ENCODE measurements at regions not wholly inside any gene's neighbourhood (a gene's known extent, or its start where the extent isn't known, plus 50 kb on each side); places are given as distances from the start of the nearest gene placed in this dataset.

GRCh38 chr4:133068083-133068482, 81.0 kb upstream of the PCDH10 start:
- Histone ChIP-seq H3K4me2 (no peak overlapping the region), H3K9me2 (replicated peaks; ENCODE audit: insufficient read depth) (no peaks in the 10 kb centered on the region), H3K9me3 (ENCODE audit: low read depth) (no peaks in the 10 kb centered on the region), H2AFZ (no peak overlapping the region), H3K4me3 (no peak overlapping the region), H3K4me1 (ENCODE audit: insufficient read depth) (no peaks in the 10 kb centered on the region), H3K36me3 (replicated peaks; ENCODE audit: insufficient read depth, low read depth) (no peaks in the 10 kb centered on the region), H3K79me2 (no peaks in the 10 kb centered on the region), H4K20me1 (ENCODE audit: insufficient read depth, poor library complexity, severe bottlenecking) (no peaks in the 10 kb centered on the region), H3K27me3 (no peaks in the 10 kb centered on the region), H3K27ac (no peak overlapping the region)
- 45% methylated on average over 2 of the region's 2 CpGs for WGBS (ENCODE audit: low lambda C conversion rate, missing lambda C conversion rate)
- TF ChIP-seq CTCF (IDR thresholded peaks at IDR 0.05; ENCODE audit: poor library complexity): no peak
- no peak for DNase-seq (ENCODE audit: low spot score)

GRCh38 chr4:133081246-133081645, 67.8 kb upstream of the PCDH10 start:
- Histone ChIP-seq H3K9me3 (ENCODE audit: low read depth) (no peaks in the 10 kb centered on the region), H3K27ac (no peak overlapping the region), H3K4me2 (no peak overlapping the region), H3K4me3 (no peak overlapping the region), H4K20me1 (ENCODE audit: insufficient read depth, poor library complexity, severe bottlenecking) (no peaks in the 10 kb centered on the region), H3K27me3 (no peaks in the 10 kb centered on the region), H3K36me3 (replicated peaks; ENCODE audit: insufficient read depth, low read depth) (no peaks in the 10 kb centered on the region), H3K79me2 (no peaks in the 10 kb centered on the region), H3K4me1 (ENCODE audit: insufficient read depth) (no peaks in the 10 kb centered on the region), H2AFZ (no peak overlapping the region), H3K9me2 (replicated peaks; ENCODE audit: insufficient read depth) (no peaks in the 10 kb centered on the region)
- TF ChIP-seq CTCF (IDR thresholded peaks at IDR 0.05; ENCODE audit: poor library complexity) (no peak), EZH2phosphoT487 (IDR thresholded peaks at IDR 0.05; ENCODE audit: low read depth, severe bottlenecking, unreplicated experiment) (no peak), EZH2 (IDR thresholded peaks at IDR 0.05; ENCODE audit: borderline replicate concordance) (no peak)
- WGBS (ENCODE audit: low lambda C conversion rate, missing lambda C conversion rate): 72% methylated on average over 2 of the region's 2 CpGs
- DNase-seq (ENCODE audit: low spot score): no peak

GRCh38 chr4:133084421-133084820, 64.7 kb upstream of the PCDH10 start:
- no peaks in the 10 kb centered on the region for H3K9me2 ChIP-seq (replicated peaks; ENCODE audit: insufficient read depth)
- H2AFZ ChIP-seq: no peak overlapping the region
- H3K27me3 ChIP-seq: no peaks in the 10 kb centered on the region
- no peaks in the 10 kb centered on the region for H3K36me3 ChIP-seq (replicated peaks; ENCODE audit: insufficient read depth, low read depth)
- H3K27ac ChIP-seq: no peak overlapping the region
- H3K9me3 ChIP-seq (ENCODE audit: low read depth): no peaks in the 10 kb centered on the region
- no peak overlapping the region for H3K4me2 ChIP-seq
- TF ChIP-seq CTCF (IDR thresholded peaks at IDR 0.05; ENCODE audit: poor library complexity) (no peak), EZH2phosphoT487 (IDR thresholded peaks at IDR 0.05; ENCODE audit: low read depth, severe bottlenecking, unreplicated experiment) (no peak), EZH2 (IDR thresholded peaks at IDR 0.05; ENCODE audit: borderline replicate concordance) (no peak)
- DNase-seq (ENCODE audit: low spot score): no peak
- H4K20me1 ChIP-seq (ENCODE audit: insufficient read depth, poor library complexity, severe bottlenecking): no peaks in the 10 kb centered on the region
- WGBS (ENCODE audit: low lambda C conversion rate, missing lambda C conversion rate): 90% methylated on average over 1 of the region's 1 CpG
- no peak overlapping the region for H3K4me3 ChIP-seq
- no peaks in the 10 kb centered on the region for H3K4me1 ChIP-seq (ENCODE audit: insufficient read depth)
- H3K79me2 ChIP-seq: no peaks in the 10 kb centered on the region

- H3K36me3 ChIP-seq (replicated peaks; ENCODE audit: insufficient read depth, low read depth): no peaks in the 10 kb centered on the region
- no peaks in the 10 kb centered on the region for H3K9me2 ChIP-seq (replicated peaks; ENCODE audit: insufficient read depth)
- H3K4me2 ChIP-seq: no peak overlapping the region
- H4K20me1 ChIP-seq (ENCODE audit: insufficient read depth, poor library complexity, severe bottlenecking): no peaks in the 10 kb centered on the region
- WGBS (ENCODE audit: low lambda C conversion rate, missing lambda C conversion rate): 86% methylated on average over 2 of the region's 2 CpGs
- H3K27ac ChIP-seq: no peak overlapping the region
- H3K79me2 ChIP-seq: no peaks in the 10 kb centered on the region
- no peaks in the 10 kb centered on the region for H3K27me3 ChIP-seq
- TF ChIP-seq EZH2 (IDR thresholded peaks at IDR 0.05; ENCODE audit: borderline replicate concordance) (no peak), EZH2phosphoT487 (IDR thresholded peaks at IDR 0.05; ENCODE audit: low read depth, severe bottlenecking, unreplicated experiment) (no peak), CTCF (IDR thresholded peaks at IDR 0.05; ENCODE audit: poor library complexity) (no peak)
- H3K4me3 ChIP-seq: no peak overlapping the region
- H2AFZ ChIP-seq: no peak overlapping the region
- DNase-seq (ENCODE audit: low spot score): no peak
- no peaks in the 10 kb centered on the region for H3K9me3 ChIP-seq (ENCODE audit: low read depth)
- H3K4me1 ChIP-seq (ENCODE audit: insufficient read depth): no peaks in the 10 kb centered on the region
These were observed 53.5 kb upstream of the PCDH10 start for GRCh38 chr4:133095591-133095990.
